ENCODE measurements at regions not wholly inside any gene's neighbourhood (a gene's known extent, or its start where the extent isn't known, plus 50 kb on each side); places are given as distances from the start of the nearest gene placed in this dataset.

GRCh38 chr7:65302883-65303282, 70.8 kb upstream of the ZNF92 start:
- TF ChIP-seq POLR2AphosphoS5 (IDR thresholded peaks at IDR 0.05), result no peak
- TF ChIP-seq CTCF (IDR thresholded peaks at IDR 0.05; ENCODE audit: poor library complexity, severe bottlenecking), result no peak
- TF ChIP-seq EZH2 (IDR thresholded peaks at IDR 0.05; ENCODE audit: borderline replicate concordance, insufficient read depth, low read length, poor library complexity, severe bottlenecking), result no peak
- TF ChIP-seq TAF1 (IDR thresholded peaks at IDR 0.05; ENCODE audit: low read depth), result no peak
- TF ChIP-seq REST (IDR thresholded peaks at IDR 0.05; ENCODE audit: borderline replicate concordance), result no peak
- no peak for TF ChIP-seq EP300 (conservative IDR thresholded peaks at IDR 0.05; ENCODE audit: poor library complexity, severe bottlenecking)
- no peak for TF ChIP-seq MXI1 (conservative IDR thresholded peaks at IDR 0.05; ENCODE audit: poor library complexity, severe bottlenecking)
- TF ChIP-seq RAD21 (conservative IDR thresholded peaks at IDR 0.05), result no peak
- TF ChIP-seq SMC3 (conservative IDR thresholded peaks at IDR 0.05; ENCODE audit: poor library complexity), result no peak
